Gastrocnemius medialis (tissue), 4 donors: ENCODE measurements at regions not wholly inside any gene's neighbourhood (a gene's known extent, or its start where the extent isn't known, plus 50 kb on each side); places are given as distances from the start of the nearest gene placed in this dataset.

Source experiments
- CTCF ChIP-seq, 5 experiments: fragments of 450-650 bp in 3 of 5; fragments of 200-600 bp in 2 of 5; sonication (generic) in 2 of 5; IDR thresholded peaks in 4 of 5; conservative IDR thresholded peaks in 1 of 5; 1 replicate in 4 of 5; 2 replicates in 1 of 5; pipeline ENCODE4 v1.5.1; 2016 to 2019; ENCODE audit warnings: antibody characterized with exemption in 5 of 5, mild to moderate bottlenecking in 3 of 5, moderate library complexity in 3 of 5
- POLR2A ChIP-seq, 2 donors: fragments of 450-650 bp; IDR thresholded peaks; one replicate each; pipeline ENCODE4 v1.6.1; 2017; ENCODE audit warnings: antibody characterized with exemption in 2 of 2, mild to moderate bottlenecking in 2 of 2, moderate library complexity in 2 of 2

GRCh38 chr4:28427306-28428085, 1566.9 kb downstream of the STIM2 start:
- no peak for TF ChIP-seq CTCF (IDR thresholded peaks at IDR 0.05 in 4 of 5, conservative IDR thresholded peaks at IDR 0.05 in 1 of 5)
- no peak for TF ChIP-seq POLR2A (IDR thresholded peaks at IDR 0.05)
